H9 (cell line): ENCODE measurements at regions not wholly inside any gene's neighbourhood (a gene's known extent, or its start where the extent isn't known, plus 50 kb on each side); places are given as distances from the start of the nearest gene placed in this dataset.

Experiments used
- DNase-seq: peaks from one replicate; pipeline ENCODE4 v3.0.0-alpha.2; 2017
- H2AFZ ChIP-seq: one replicate; pipeline ENCODE4 v1.6.1; 2013; ENCODE audit warnings: mild to moderate bottlenecking, low read length, control low read depth, moderate library complexity
- H2AK5ac ChIP-seq: 2 replicates; pipeline ENCODE4 v1.6.1; 2013; ENCODE audit warnings: low read length, control low read depth, mixed read lengths; ENCODE audit not compliant: insufficient read length
- H2BK120ac ChIP-seq: one replicate; pipeline ENCODE4 v1.6.1; 2013; ENCODE audit warnings: low read depth, mild to moderate bottlenecking, low read length, control low read depth, inconsistent platforms; ENCODE audit not compliant: poor library complexity, severe bottlenecking
- H2BK12ac ChIP-seq: 2 replicates; pipeline ENCODE4 v1.6.1; 2013; ENCODE audit warnings: low read length, control low read depth, mixed read lengths, low read depth; ENCODE audit not compliant: insufficient read length
- H2BK15ac ChIP-seq: 2 replicates; pipeline ENCODE4 v1.6.1; 2013; ENCODE audit warnings: low read depth, low read length, control low read depth
- H2BK20ac ChIP-seq: one replicate; pipeline ENCODE4 v1.6.1; 2013; ENCODE audit warnings: low read depth, mild to moderate bottlenecking, low read length, control low read depth, inconsistent platforms; ENCODE audit not compliant: poor library complexity, severe bottlenecking
- H2BK5ac ChIP-seq: 2 replicates; pipeline ENCODE4 v1.6.1; 2013; ENCODE audit warnings: low read length, control low read depth, mixed read lengths; ENCODE audit not compliant: insufficient read length
- H3K14ac ChIP-seq: 2 replicates; pipeline ENCODE4 v1.6.1; 2013; ENCODE audit warnings: low read length, control low read depth; ENCODE audit not compliant: insufficient read depth
- H3K18ac ChIP-seq: 2 replicates; pipeline ENCODE4 v1.6.1; 2013; ENCODE audit warnings: low read depth, mild to moderate bottlenecking, mixed read lengths, low read length, control low read depth; ENCODE audit not compliant: insufficient read length
- H3K23ac ChIP-seq: 2 replicates; pipeline ENCODE4 v1.6.1; 2013; ENCODE audit warnings: low read length, control low read depth, mixed read lengths, low read depth; ENCODE audit not compliant: insufficient read length
- H3K23me2 ChIP-seq: 2 replicates; pipeline ENCODE4 v1.6.1; 2013; ENCODE audit warnings: low read depth, mild to moderate bottlenecking, mixed read lengths, low read length, control low read depth; ENCODE audit not compliant: insufficient read length, poor library complexity, severe bottlenecking
- H3K27ac ChIP-seq: 2 replicates; pipeline ENCODE4 v1.5.1; 2013; ENCODE audit warnings: low read length, control low read depth, mixed read lengths, low read depth; ENCODE audit not compliant: insufficient read length
- H3K27me3 ChIP-seq: 2 replicates; pipeline ENCODE4 v1.6.1; 2013; ENCODE audit warnings: low read length, control low read depth, inconsistent platforms; ENCODE audit not compliant: insufficient read depth
- H3K4ac ChIP-seq: 2 replicates; pipeline ENCODE4 v1.6.1; 2013; ENCODE audit warnings: low read depth, mild to moderate bottlenecking, control low read depth, inconsistent platforms, low read length, moderate library complexity
- H3K4me1 ChIP-seq: 2 replicates; pipeline ENCODE4 v1.6.1; 2013; ENCODE audit warnings: low read length, control low read depth, inconsistent platforms; ENCODE audit not compliant: insufficient read depth
- H3K4me2 ChIP-seq: 2 replicates; pipeline ENCODE4 v1.6.1; 2013; ENCODE audit warnings: low read length, control low read depth, mixed read lengths; ENCODE audit not compliant: insufficient read length, insufficient read depth
- H3K56ac ChIP-seq: 2 replicates; pipeline ENCODE4 v1.6.1; 2013; ENCODE audit warnings: low read depth, mild to moderate bottlenecking, mixed read lengths, low read length, control low read depth; ENCODE audit not compliant: insufficient read length
- H3K79me1 ChIP-seq: 2 replicates; pipeline ENCODE4 v1.6.1; 2013; ENCODE audit warnings: low read depth, mild to moderate bottlenecking, moderate library complexity, low read length, control low read depth, inconsistent platforms; ENCODE audit not compliant: insufficient read depth, poor library complexity, severe bottlenecking
- H3K79me2 ChIP-seq: 2 replicates; pipeline ENCODE4 v1.6.1; 2013; ENCODE audit warnings: low read length, control low read depth, inconsistent platforms; ENCODE audit not compliant: insufficient read depth
- H3K9ac ChIP-seq: 2 replicates; pipeline ENCODE4 v1.6.1; 2013; ENCODE audit warnings: low read length, control low read depth, mixed read lengths; ENCODE audit not compliant: insufficient read length; ENCODE audit errors: extremely low read depth
- H3K9me3 ChIP-seq: one replicate; pipeline ENCODE4 v1.6.1; 2013; ENCODE audit warnings: low read depth, low read length, inconsistent platforms; ENCODE audit not compliant: control insufficient read depth
- H3T11ph ChIP-seq: one replicate; pipeline ENCODE4 v1.6.1; 2013; ENCODE audit warnings: mild to moderate bottlenecking, low read length, control low read depth, inconsistent platforms
- H4K20me1 ChIP-seq: one replicate; pipeline ENCODE4 v1.6.1; 2013; ENCODE audit not compliant: control insufficient read depth, insufficient read length, insufficient read depth
- H4K5ac ChIP-seq: 2 replicates; pipeline ENCODE4 v1.6.1; 2013; ENCODE audit warnings: low read depth, mild to moderate bottlenecking, mixed read lengths, low read length, control low read depth; ENCODE audit not compliant: insufficient read length
- H4K8ac ChIP-seq: replicated peaks from 2 replicates; pipeline ENCODE4 v1.6.1; 2013; ENCODE audit warnings: low read length, control low read depth, mixed read lengths, low read depth; ENCODE audit not compliant: insufficient read length
- H4K91ac ChIP-seq: 2 replicates; pipeline ENCODE4 v1.6.1; 2013; ENCODE audit warnings: low read depth, mild to moderate bottlenecking, moderate library complexity, mixed read lengths, low read length, control low read depth; ENCODE audit not compliant: insufficient read length
- H3K27ac Mint-ChIP-seq, 3 experiments: 2 replicates in 2 of 3; 3 replicates in 1 of 3; pipeline ENCODE4 v1.8.0; 2020 to 2021; ENCODE audit warnings: mixed read lengths in 3 of 3, mild to moderate bottlenecking in 1 of 3, moderate library complexity in 1 of 3
- H3K27me3 Mint-ChIP-seq: 2 replicates; pipeline ENCODE4 v1.8.0; 2021; ENCODE audit warnings: low read depth, mild to moderate bottlenecking, moderate library complexity, mixed read lengths
- H3K36me3 Mint-ChIP-seq, 3 experiments: 2 replicates in 2 of 3; 3 replicates in 1 of 3; pipeline ENCODE4 v1.8.0; 2020 to 2021; ENCODE audit warnings: low read depth in 3 of 3, mixed read lengths in 3 of 3; ENCODE audit not compliant: insufficient read depth in 1 of 3
- H3K4me1 Mint-ChIP-seq, 2 experiments: 2 replicates each; pipeline ENCODE4 v1.8.0; 2020; ENCODE audit warnings: mixed read lengths in 2 of 2
- H3K4me3 Mint-ChIP-seq, 2 experiments: 2 replicates in 1 of 2; 3 replicates in 1 of 2; pipeline ENCODE4 v1.8.0; 2020 to 2021; ENCODE audit warnings: mild to moderate bottlenecking in 2 of 2, mixed read lengths in 2 of 2, moderate library complexity in 1 of 2
- H3K9me3 Mint-ChIP-seq, 2 experiments: 2 replicates in 1 of 2; 3 replicates in 1 of 2; pipeline ENCODE4 v1.8.0; 2020; ENCODE audit warnings: mild to moderate bottlenecking in 2 of 2, mixed read lengths in 2 of 2, moderate library complexity in 1 of 2
- CTCF ChIP-seq: fragments of 200-600 bp; sonication (generic); conservative IDR thresholded peaks from 3 replicates; pipeline ENCODE4 v1.8.0; 2021; ENCODE audit warnings: antibody characterized with exemption, mild to moderate bottlenecking
- WGBS: extraction: QIAGEN DNeasy Blood & Tissue Kit; methylation state at CpG from one replicate; pipeline ENCODE4 v1.1.7; 2013; ENCODE audit warnings: missing lambda C conversion rate, low lambda C conversion rate, mixed read lengths; ENCODE audit not compliant: insufficient read length; ENCODE audit errors: extremely low coverage; 5-methylcytosine and 5-hydroxymethylcytosine counted together

- H4K5ac ChIP-seq = no peak overlapping the region
- H2BK20ac ChIP-seq = no peak overlapping the region
- H2BK12ac ChIP-seq = no peak overlapping the region
- H2BK5ac ChIP-seq = no peak overlapping the region
- no peak overlapping the region for H3K27ac ChIP-seq
- no peaks in the 10 kb centered on the region for H3K27me3 ChIP-seq
- H3K79me2 ChIP-seq = no peaks in the 10 kb centered on the region
- no peak overlapping the region for H3K18ac ChIP-seq
- H3K79me1 ChIP-seq = no peaks in the 10 kb centered on the region
- no peak overlapping the region for H3K4me3 Mint-ChIP-seq
- no peak overlapping the region for H3K56ac ChIP-seq
- H3K9me3 ChIP-seq = no peaks in the 10 kb centered on the region
- no peak overlapping the region for H2BK15ac ChIP-seq
- H2AFZ ChIP-seq = no peak overlapping the region
- H3K4ac ChIP-seq = no peak overlapping the region
- peaks cover 47 to 52% of the 10 kb centered on the region in 2 experiments for H3K4me1 Mint-ChIP-seq
- H2BK120ac ChIP-seq = no peak overlapping the region
- H4K91ac ChIP-seq = no peak overlapping the region
- no peaks in the 10 kb centered on the region for H4K20me1 ChIP-seq
- H3K4me2 ChIP-seq = no peak overlapping the region
- no peak for TF ChIP-seq CTCF
- no peaks in the 10 kb centered on the region; the same call in 1 of the 2 replicates for H3K27me3 Mint-ChIP-seq
- no peak overlapping the region for H3K23ac ChIP-seq
- WGBS = no CpG with 5 or more reads among the region's 1 CpG
- no peaks in the 10 kb centered on the region for H3K23me2 ChIP-seq
- no peaks in the 10 kb centered on the region; a peak in 1 of 5 replicates for H3K9me3 Mint-ChIP-seq
- no peak overlapping the region for H3K14ac ChIP-seq
- H3K27ac Mint-ChIP-seq = no peak overlapping the region
- no peak overlapping the region for H3T11ph ChIP-seq
- no peak overlapping the region for H2AK5ac ChIP-seq
- DNase-seq = no peak
- peaks cover 20% of the 10 kb centered on the region for H3K4me1 ChIP-seq
- no peak overlapping the region for H4K8ac ChIP-seq
- H3K36me3 Mint-ChIP-seq = peaks cover 0 to 2% (median 0%) of the 10 kb centered on the region in 3 experiments; a peak in 1 of 7 replicates
- H3K9ac ChIP-seq = no peak overlapping the region
These were observed 59.2 kb downstream of the RPL37A start for GRCh38 chr2:216557820-216558219.
